Right renal pelvis (tissue), 4 donors: ENCODE measurements at regions not wholly inside any gene's neighbourhood (a gene's known extent, or its start where the extent isn't known, plus 50 kb on each side); places are given as distances from the start of the nearest gene placed in this dataset.
"Not testable (repeated sequence)": the region's sequence is repeated elsewhere in the genome, so short reads cannot be mapped to it uniquely, and the experiment has no call there.

Experiments used
- DNase-seq, 4 donors: peaks; one replicate each; pipeline ENCODE4 v3.0.0-alpha.2; 2013; ENCODE audit warnings: low read depth in 4 of 4, low spot score in 3 of 4, missing footprints in 1 of 4

- no peak for DNase-seq
Measured at GRCh38 chr16:65760874-65761273, 605.6 kb upstream of the CDH5 start.

GRCh38 chr16:65758620-65759019, 607.9 kb upstream of the CDH5 start:
- no peak for DNase-seq

- no peak for DNase-seq
Measured at GRCh38 chr16:65757064-65757463, 609.4 kb upstream of the CDH5 start.

- DNase-seq = no peak
Measured at GRCh38 chr16:65756163-65756562, 610.3 kb upstream of the CDH5 start.

- DNase-seq = no peak
Measured at GRCh38 chr16:65754820-65755691, 611.4 kb upstream of the CDH5 start.

- DNase-seq = no peak
Measured at GRCh38 chr16:65752522-65752844, 614.0 kb upstream of the CDH5 start.

GRCh38 chr16:65751622-65752521, 614.6 kb upstream of the CDH5 start:
- DNase-seq = no peak

- no peak for DNase-seq
Measured at GRCh38 chr16:65749506-65749905, 617.0 kb upstream of the CDH5 start.

- no peak for DNase-seq
Measured at GRCh38 chr16:65746941-65747340, 619.5 kb upstream of the CDH5 start.

- no peak for DNase-seq
Measured at GRCh38 chr16:65745201-65745708, 621.2 kb upstream of the CDH5 start.

- DNase-seq = no peak
Measured at GRCh38 chr16:65744401-65744800, 622.1 kb upstream of the CDH5 start.

GRCh38 chr16:65743558-65743957, 621.7 kb upstream of the CDH11 start:
- DNase-seq = no peak

- no peak for DNase-seq
Measured at GRCh38 chr16:65740711-65741110, 618.8 kb upstream of the CDH11 start.

GRCh38 chr16:65739518-65739917, 617.7 kb upstream of the CDH11 start:
- DNase-seq = no peak

GRCh38 chr16:65737831-65738230, 616.0 kb upstream of the CDH11 start:
- no peak for DNase-seq

GRCh38 chr16:65735615-65736014, 613.8 kb upstream of the CDH11 start:
- not testable (repeated sequence) for DNase-seq

GRCh38 chr16:65733721-65734120, 611.9 kb upstream of the CDH11 start:
- DNase-seq = no peak

- DNase-seq = no peak
Measured at GRCh38 chr16:65731833-65732232, 610.0 kb upstream of the CDH11 start.

- DNase-seq = no peak
Measured at GRCh38 chr16:65728652-65729051, 606.8 kb upstream of the CDH11 start.

GRCh38 chr16:65728167-65728566, 606.3 kb upstream of the CDH11 start:
- DNase-seq = no peak

- no peak for DNase-seq
Measured at GRCh38 chr16:65727534-65728137, 605.8 kb upstream of the CDH11 start.
